HFF-Myc (cell line): ENCODE measurements at regions not wholly inside any gene's neighbourhood (a gene's known extent, or its start where the extent isn't known, plus 50 kb on each side); places are given as distances from the start of the nearest gene placed in this dataset.

Source experiments
- DNase-seq: peaks from one replicate; pipeline ENCODE4 v3.0.0-alpha.2; 2011; ENCODE audit warnings: low read depth; ENCODE audit errors: extremely low read depth
- H3K4me3 ChIP-seq: replicated peaks from 2 replicates; pipeline ENCODE4 v1.5.1; 2011; ENCODE audit warnings: low read depth, mild to moderate bottlenecking, control low read depth, low read length
- TF ChIP-seq, protein P1 (sequence below): IDR thresholded peaks from 2 replicates; pipeline ENCODE4 v1.5.1; 2012; ENCODE audit warnings: mild to moderate bottlenecking, low read depth, low read length, control low read depth; ENCODE audit errors: missing control alignments

GRCh38 chr12:88805692-88806091 is 225.4 kb upstream of the KITLG start:
- DNase-seq, result no peak
- no peak overlapping the region for H3K4me3 ChIP-seq

GRCh38 chr12:88805286-88805685 is 225.0 kb upstream of the KITLG start:
- TF ChIP-seq, protein P1, sequence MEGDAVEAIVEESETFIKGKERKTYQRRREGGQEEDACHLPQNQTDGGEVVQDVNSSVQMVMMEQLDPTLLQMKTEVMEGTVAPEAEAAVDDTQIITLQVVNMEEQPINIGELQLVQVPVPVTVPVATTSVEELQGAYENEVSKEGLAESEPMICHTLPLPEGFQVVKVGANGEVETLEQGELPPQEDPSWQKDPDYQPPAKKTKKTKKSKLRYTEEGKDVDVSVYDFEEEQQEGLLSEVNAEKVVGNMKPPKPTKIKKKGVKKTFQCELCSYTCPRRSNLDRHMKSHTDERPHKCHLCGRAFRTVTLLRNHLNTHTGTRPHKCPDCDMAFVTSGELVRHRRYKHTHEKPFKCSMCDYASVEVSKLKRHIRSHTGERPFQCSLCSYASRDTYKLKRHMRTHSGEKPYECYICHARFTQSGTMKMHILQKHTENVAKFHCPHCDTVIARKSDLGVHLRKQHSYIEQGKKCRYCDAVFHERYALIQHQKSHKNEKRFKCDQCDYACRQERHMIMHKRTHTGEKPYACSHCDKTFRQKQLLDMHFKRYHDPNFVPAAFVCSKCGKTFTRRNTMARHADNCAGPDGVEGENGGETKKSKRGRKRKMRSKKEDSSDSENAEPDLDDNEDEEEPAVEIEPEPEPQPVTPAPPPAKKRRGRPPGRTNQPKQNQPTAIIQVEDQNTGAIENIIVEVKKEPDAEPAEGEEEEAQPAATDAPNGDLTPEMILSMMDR, result no peak
- no peak overlapping the region for H3K4me3 ChIP-seq
- DNase-seq, result no peak

More at GRCh38 chr12:88805692-88806091, 225.4 kb upstream of the KITLG start:
- TF ChIP-seq, protein P1, result no peak

- TF ChIP-seq, protein P1, result no peak
- no peak overlapping the region for H3K4me3 ChIP-seq
- DNase-seq, result no peak
Observed at GRCh38 chr12:88802096-88802706, 221.9 kb upstream of the KITLG start.

DNA sequence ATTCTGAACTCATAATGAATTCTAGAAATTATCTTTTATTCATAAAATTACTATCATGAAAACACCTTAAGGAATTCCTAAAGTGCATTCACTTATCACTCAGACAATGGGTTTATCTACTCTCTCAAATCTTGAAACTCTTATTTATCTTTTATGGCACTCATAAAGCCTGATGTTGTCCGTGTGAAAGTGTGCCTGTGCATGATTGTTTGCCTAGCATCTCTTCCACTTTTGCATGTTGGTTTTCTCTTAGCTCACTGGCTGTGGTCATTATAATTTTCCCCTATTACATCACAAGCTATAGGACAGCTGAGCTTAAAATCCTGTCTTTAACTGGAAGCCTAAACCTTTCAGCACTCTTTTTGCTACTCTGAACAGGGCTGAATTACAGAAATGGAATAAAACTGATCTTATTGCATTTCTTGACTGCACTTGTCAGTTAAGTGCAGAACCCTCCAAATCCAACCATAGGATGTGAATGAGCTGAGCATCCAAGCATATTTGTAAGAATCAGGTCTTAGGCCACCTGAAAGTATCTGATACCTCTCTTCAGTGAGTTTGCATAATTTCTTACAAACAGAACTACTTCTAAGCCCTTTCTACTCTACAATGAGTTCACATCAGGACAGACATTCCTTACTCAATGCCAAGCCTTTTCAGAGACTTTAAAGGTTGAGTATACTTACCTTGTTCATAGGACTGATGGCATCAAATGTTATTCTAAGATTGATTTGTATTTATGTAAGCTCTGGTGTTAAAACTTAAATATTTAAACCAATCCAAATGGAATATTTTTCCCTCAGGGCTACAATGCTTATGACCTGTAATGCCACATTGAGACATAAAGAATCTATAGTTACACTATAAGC is 221.2 kb upstream of the KITLG start:
- H3K4me3 ChIP-seq, result no peak overlapping the region
- TF ChIP-seq, protein P1, result no peak
- DNase-seq, result no peak

- TF ChIP-seq, protein P1, result no peak
- DNase-seq, result no peak
- no peak overlapping the region for H3K4me3 ChIP-seq
Observed at GRCh38 chr12:88793096-88793495, 212.8 kb upstream of the KITLG start.

- no peak overlapping the region for H3K4me3 ChIP-seq
- TF ChIP-seq, protein P1, result no peak
- no peak for DNase-seq
Observed at GRCh38 chr12:88790231-88790630, 210.0 kb upstream of the KITLG start.
